ENCODE measurements at regions not wholly inside any gene's neighbourhood (a gene's known extent, or its start where the extent isn't known, plus 50 kb on each side); places are given as distances from the start of the nearest gene placed in this dataset.

GRCh38 chr12:126512916-126513913, 1448.0 kb downstream of the AACS start:
- H3K27me3 ChIP-seq = no peaks in the 10 kb centered on the region
- no peaks in the 10 kb centered on the region for H3K36me3 ChIP-seq
- intact Hi-C loops (cut with DNase I) = no loop called here
- H3K9me3 ChIP-seq = no peaks in the 10 kb centered on the region
- DNase-seq (no peak), ATAC-seq (no peak)
- H3K4me3 ChIP-seq = no peak overlapping the region
- no peak for TF ChIP-seq CTCF (IDR thresholded peaks at IDR 0.05)
- no peaks in the 10 kb centered on the region for H3K4me1 ChIP-seq
- no peak overlapping the region for H3K27ac ChIP-seq

- DNase-seq = no peak
- no peak for ATAC-seq
- Histone ChIP-seq H3K4me3 (no peak overlapping the region), H3K9me3 (no peaks in the 10 kb centered on the region), H3K27me3 (no peaks in the 10 kb centered on the region), H3K36me3 (no peaks in the 10 kb centered on the region), H3K27ac (no peak overlapping the region), H3K4me1 (no peaks in the 10 kb centered on the region)
- TF ChIP-seq CTCF (IDR thresholded peaks at IDR 0.05) = no peak
- intact Hi-C loops (cut with DNase I) = no loop called here
These were observed 1453.5 kb downstream of the AACS start for GRCh38 chr12:126518596-126519200.

GRCh38 chr12:126519833-126520232, 1454.6 kb downstream of the AACS start:
- no peaks in the 10 kb centered on the region for H3K9me3 ChIP-seq
- H3K36me3 ChIP-seq = no peaks in the 10 kb centered on the region
- no peak for DNase-seq
- no peak overlapping the region for H3K27ac ChIP-seq
- H3K27me3 ChIP-seq = no peaks in the 10 kb centered on the region
- intact Hi-C loops (cut with DNase I) = no loop called here
- H3K4me3 ChIP-seq = no peak overlapping the region
- no peak for TF ChIP-seq CTCF (IDR thresholded peaks at IDR 0.05)
- ATAC-seq = no peak
- H3K4me1 ChIP-seq = no peaks in the 10 kb centered on the region

- Histone ChIP-seq H3K27me3 (no peaks in the 10 kb centered on the region), H3K4me3 (no peak overlapping the region), H3K9me3 (no peaks in the 10 kb centered on the region), H3K36me3 (no peaks in the 10 kb centered on the region), H3K27ac (no peak overlapping the region), H3K4me1 (no peaks in the 10 kb centered on the region)
- no peak for TF ChIP-seq CTCF (IDR thresholded peaks at IDR 0.05)
- intact Hi-C loops (cut with DNase I) = no loop called here
- DNase-seq = no peak
- no peak for ATAC-seq
These were observed 1458.7 kb downstream of the AACS start for GRCh38 chr12:126523891-126524290.

- intact Hi-C loops (cut with DNase I) = no loop called here
- Histone ChIP-seq H3K4me1 (no peaks in the 10 kb centered on the region), H3K4me3 (no peak overlapping the region), H3K27me3 (no peaks in the 10 kb centered on the region), H3K36me3 (no peaks in the 10 kb centered on the region), H3K9me3 (no peaks in the 10 kb centered on the region), H3K27ac (no peak overlapping the region)
- no peak for ATAC-seq
- no peak for DNase-seq
- no peak for TF ChIP-seq CTCF (IDR thresholded peaks at IDR 0.05)
These were observed 1469.3 kb downstream of the AACS start for GRCh38 chr12:126534495-126534894.

All from upper lobe of right lung (tissue), 1 donor.